Adipocyte (in vitro differentiated cells): ENCODE measurements at regions not wholly inside any gene's neighbourhood (a gene's known extent, or its start where the extent isn't known, plus 50 kb on each side); places are given as distances from the start of the nearest gene placed in this dataset.

Experiments used
- DNase-seq: peaks from one replicate; pipeline ENCODE4 v3.0.0-alpha.2; 2015; ENCODE audit warnings: low read depth
- H3K27me3 ChIP-seq: replicated peaks from 2 replicates; pipeline ENCODE4 v1.7.0; 2013; ENCODE audit warnings: mild to moderate bottlenecking, low read length, moderate library complexity; ENCODE audit not compliant: control insufficient read depth, insufficient read depth
- H3K36me3 ChIP-seq: 2 replicates; pipeline ENCODE4 v1.7.0; 2013; ENCODE audit warnings: low read length, mild to moderate bottlenecking, moderate library complexity; ENCODE audit not compliant: control insufficient read depth, insufficient read depth, severe bottlenecking
- H3K4me1 ChIP-seq: 2 replicates; pipeline ENCODE4 v1.7.0; 2013; ENCODE audit warnings: mild to moderate bottlenecking, low read length, moderate library complexity; ENCODE audit not compliant: control insufficient read depth, insufficient read depth
- H3K4me3 ChIP-seq: 2 replicates; pipeline ENCODE4 v1.7.0; 2013; ENCODE audit warnings: mild to moderate bottlenecking, low read length, moderate library complexity
- H3K9ac ChIP-seq: 2 replicates; pipeline ENCODE4 v1.7.0; 2013; ENCODE audit warnings: mild to moderate bottlenecking, low read length, moderate library complexity
- H3K9me3 ChIP-seq: 2 replicates; pipeline ENCODE4 v1.7.0; 2013; ENCODE audit warnings: mild to moderate bottlenecking, low read length, moderate library complexity; ENCODE audit not compliant: control insufficient read depth

GRCh38 chr2:153230977-153231376 is 247.6 kb downstream of the RPRM start:
- no peak overlapping the region for H3K9ac ChIP-seq
- no peaks in the 10 kb centered on the region for H3K4me1 ChIP-seq
- peaks cover 3% of the 10 kb centered on the region for H3K9me3 ChIP-seq
- no peaks in the 10 kb centered on the region for H3K36me3 ChIP-seq
- no peak for DNase-seq
- no peak overlapping the region for H3K4me3 ChIP-seq
- H3K27me3 ChIP-seq, result no peaks in the 10 kb centered on the region

- Histone ChIP-seq H3K4me1 (no peaks in the 10 kb centered on the region), H3K4me3 (no peak overlapping the region), H3K36me3 (no peaks in the 10 kb centered on the region), H3K9ac (no peak overlapping the region), H3K9me3 (no peaks in the 10 kb centered on the region), H3K27me3 (no peaks in the 10 kb centered on the region)
- DNase-seq, result no peak
These were observed 249.7 kb downstream of the RPRM start for GRCh38 chr2:153228904-153229303.

- DNase-seq, result no peak
- Histone ChIP-seq H3K27me3 (no peaks in the 10 kb centered on the region), H3K9me3 (no peaks in the 10 kb centered on the region), H3K9ac (no peak overlapping the region), H3K36me3 (no peaks in the 10 kb centered on the region), H3K4me3 (no peak overlapping the region), H3K4me1 (no peaks in the 10 kb centered on the region)
These were observed 250.6 kb downstream of the RPRM start for GRCh38 chr2:153227981-153228380.

- no peak for DNase-seq
- Histone ChIP-seq H3K27me3 (no peaks in the 10 kb centered on the region), H3K9ac (no peak overlapping the region), H3K9me3 (no peaks in the 10 kb centered on the region), H3K4me3 (no peak overlapping the region), H3K36me3 (no peaks in the 10 kb centered on the region), H3K4me1 (no peaks in the 10 kb centered on the region)
These were observed 256.1 kb downstream of the RPRM start for GRCh38 chr2:153222231-153223165.

GRCh38 chr2:153221506-153221905 is 257.1 kb downstream of the RPRM start:
- Histone ChIP-seq H3K36me3 (no peaks in the 10 kb centered on the region), H3K9me3 (no peaks in the 10 kb centered on the region), H3K27me3 (no peaks in the 10 kb centered on the region), H3K4me3 (no peak overlapping the region), H3K4me1 (no peaks in the 10 kb centered on the region), H3K9ac (no peak overlapping the region)
- DNase-seq, result no peak

GRCh38 chr2:153221087-153221486 is 257.5 kb downstream of the RPRM start:
- DNase-seq, result no peak
- H3K9me3 ChIP-seq, result no peaks in the 10 kb centered on the region
- no peaks in the 10 kb centered on the region for H3K27me3 ChIP-seq
- H3K36me3 ChIP-seq, result no peaks in the 10 kb centered on the region
- H3K4me3 ChIP-seq, result no peak overlapping the region
- H3K4me1 ChIP-seq, result no peaks in the 10 kb centered on the region
- no peak overlapping the region for H3K9ac ChIP-seq

- H3K4me3 ChIP-seq, result no peak overlapping the region
- H3K4me1 ChIP-seq, result no peaks in the 10 kb centered on the region
- DNase-seq, result no peak
- no peak overlapping the region for H3K9ac ChIP-seq
- no peaks in the 10 kb centered on the region for H3K9me3 ChIP-seq
- H3K27me3 ChIP-seq, result no peaks in the 10 kb centered on the region
- H3K36me3 ChIP-seq, result no peaks in the 10 kb centered on the region
These were observed 259.7 kb downstream of the RPRM start for GRCh38 chr2:153218851-153219250.

GRCh38 chr2:153214337-153214736 is 264.2 kb downstream of the RPRM start:
- H3K9me3 ChIP-seq, result no peaks in the 10 kb centered on the region
- H3K27me3 ChIP-seq, result no peaks in the 10 kb centered on the region
- no peak overlapping the region for H3K4me3 ChIP-seq
- no peaks in the 10 kb centered on the region for H3K36me3 ChIP-seq
- H3K4me1 ChIP-seq, result no peaks in the 10 kb centered on the region
- no peak for DNase-seq
- no peak overlapping the region for H3K9ac ChIP-seq

- Histone ChIP-seq H3K4me1 (no peaks in the 10 kb centered on the region), H3K9ac (no peak overlapping the region), H3K9me3 (no peaks in the 10 kb centered on the region), H3K4me3 (no peak overlapping the region), H3K36me3 (no peaks in the 10 kb centered on the region), H3K27me3 (no peaks in the 10 kb centered on the region)
- DNase-seq, result no peak
These were observed 265.5 kb downstream of the RPRM start for GRCh38 chr2:153213022-153213421.

GRCh38 chr2:153197402-153198386 is 280.9 kb downstream of the RPRM start:
- no peak overlapping the region for H3K9ac ChIP-seq
- H3K4me1 ChIP-seq, result no peaks in the 10 kb centered on the region
- no peak for DNase-seq
- H3K27me3 ChIP-seq, result no peaks in the 10 kb centered on the region
- no peaks in the 10 kb centered on the region for H3K36me3 ChIP-seq
- H3K4me3 ChIP-seq, result no peak overlapping the region
- peaks cover 5% of the 10 kb centered on the region for H3K9me3 ChIP-seq

- H3K36me3 ChIP-seq, result no peaks in the 10 kb centered on the region
- peaks cover 5% of the 10 kb centered on the region for H3K9me3 ChIP-seq
- no peak overlapping the region for H3K9ac ChIP-seq
- H3K27me3 ChIP-seq, result no peaks in the 10 kb centered on the region
- H3K4me3 ChIP-seq, result no peak overlapping the region
- DNase-seq, result no peak
- no peaks in the 10 kb centered on the region for H3K4me1 ChIP-seq
These were observed 282.0 kb downstream of the RPRM start for GRCh38 chr2:153196378-153197058.
